Ascending aorta (tissue), 2 donors: ENCODE measurements at regions not wholly inside any gene's neighbourhood (a gene's known extent, or its start where the extent isn't known, plus 50 kb on each side); places are given as distances from the start of the nearest gene placed in this dataset.

Source experiments
- DNase-seq, 2 donors: peaks; one replicate each; pipeline ENCODE4 v3.0.0-alpha.2; 2019; ENCODE audit warnings: low spot score in 2 of 2
- H3K27ac ChIP-seq, 2 donors: fragments of 200-600 bp; sonication (generic); one replicate each; pipeline ENCODE4 v1.5.1; 2016 to 2017; ENCODE audit warnings: mild to moderate bottlenecking in 1 of 2
- H3K27me3 ChIP-seq: fragments of 200-600 bp; sonication (generic); one replicate; pipeline ENCODE4 v1.5.1; 2017
- H3K36me3 ChIP-seq, 2 donors: fragments of 200-600 bp; sonication (generic); one replicate each; pipeline ENCODE4 v1.5.1; 2016
- H3K4me1 ChIP-seq, 2 donors: fragments of 200-600 bp; sonication (generic); one replicate each; pipeline ENCODE4 v1.5.1; 2016 to 2017; ENCODE audit warnings: mild to moderate bottlenecking in 1 of 2
- H3K4me3 ChIP-seq, 2 donors: fragments of 200-600 bp; sonication (generic); one replicate each; pipeline ENCODE4 v1.5.1; 2016 to 2017; ENCODE audit warnings: mild to moderate bottlenecking in 1 of 2
- H3K9me3 ChIP-seq, 2 donors: fragments of 200-600 bp; sonication (generic); one replicate each; pipeline ENCODE4 v1.5.1; 2016
- intact Hi-C: fragments of 100-400 bp; cut with DNase I; formaldehyde crosslinking; loops from one replicate; pipeline ENCODE4 v1.15.1; 2023
- TF ChIP-seq, protein P1 (sequence below), 3 experiments: fragments of 200-600 bp in 2 of 3; fragments of 450-650 bp in 1 of 3; sonication (generic) in 2 of 3; IDR thresholded peaks; one replicate each; pipeline ENCODE4 v1.5.1; 2016 to 2019; ENCODE audit warnings: antibody characterized with exemption in 3 of 3, mild to moderate bottlenecking in 1 of 3, moderate library complexity in 1 of 3

DNA sequence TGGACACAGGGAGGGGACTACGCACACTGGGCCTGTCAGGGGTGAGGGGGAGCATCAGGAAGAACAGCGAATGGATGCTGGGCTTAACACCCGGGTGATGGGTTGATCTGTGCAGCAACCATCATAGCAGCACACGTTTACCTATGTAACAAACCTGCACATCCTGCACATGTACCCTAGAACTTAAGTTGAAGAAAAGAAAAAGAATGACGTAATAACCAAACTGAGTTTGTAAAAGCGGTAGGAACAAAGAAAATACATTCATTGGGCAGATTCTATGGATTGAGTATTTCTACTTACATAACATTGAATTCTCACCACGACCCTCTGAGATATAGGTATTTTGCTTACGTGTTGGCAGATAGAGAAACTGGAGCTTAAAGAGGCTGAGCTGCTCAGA, 468.4 kb downstream of the TTLL7 start:
- no peak for DNase-seq
- Histone ChIP-seq H3K36me3 (no peaks in the 10 kb centered on the region), H3K4me1 (no peaks in the 10 kb centered on the region), H3K4me3 (no peak overlapping the region), H3K27ac (no peak overlapping the region), H3K27me3 (no peaks in the 10 kb centered on the region), H3K9me3 (no peaks in the 10 kb centered on the region)
- intact Hi-C loops: no loop called here
- TF ChIP-seq, protein P1, sequence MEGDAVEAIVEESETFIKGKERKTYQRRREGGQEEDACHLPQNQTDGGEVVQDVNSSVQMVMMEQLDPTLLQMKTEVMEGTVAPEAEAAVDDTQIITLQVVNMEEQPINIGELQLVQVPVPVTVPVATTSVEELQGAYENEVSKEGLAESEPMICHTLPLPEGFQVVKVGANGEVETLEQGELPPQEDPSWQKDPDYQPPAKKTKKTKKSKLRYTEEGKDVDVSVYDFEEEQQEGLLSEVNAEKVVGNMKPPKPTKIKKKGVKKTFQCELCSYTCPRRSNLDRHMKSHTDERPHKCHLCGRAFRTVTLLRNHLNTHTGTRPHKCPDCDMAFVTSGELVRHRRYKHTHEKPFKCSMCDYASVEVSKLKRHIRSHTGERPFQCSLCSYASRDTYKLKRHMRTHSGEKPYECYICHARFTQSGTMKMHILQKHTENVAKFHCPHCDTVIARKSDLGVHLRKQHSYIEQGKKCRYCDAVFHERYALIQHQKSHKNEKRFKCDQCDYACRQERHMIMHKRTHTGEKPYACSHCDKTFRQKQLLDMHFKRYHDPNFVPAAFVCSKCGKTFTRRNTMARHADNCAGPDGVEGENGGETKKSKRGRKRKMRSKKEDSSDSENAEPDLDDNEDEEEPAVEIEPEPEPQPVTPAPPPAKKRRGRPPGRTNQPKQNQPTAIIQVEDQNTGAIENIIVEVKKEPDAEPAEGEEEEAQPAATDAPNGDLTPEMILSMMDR (IDR thresholded peaks at IDR 0.05): no peak

- TF ChIP-seq, protein P1 (IDR thresholded peaks at IDR 0.05): no peak
- H3K9me3 ChIP-seq: no peaks in the 10 kb centered on the region
- intact Hi-C loops: no loop called here
- H3K4me1 ChIP-seq: no peaks in the 10 kb centered on the region
- no peaks in the 10 kb centered on the region for H3K27me3 ChIP-seq
- no peak for DNase-seq
- no peaks in the 10 kb centered on the region for H3K36me3 ChIP-seq
- H3K27ac ChIP-seq: no peak overlapping the region
- no peak overlapping the region for H3K4me3 ChIP-seq
Observed at GRCh38 chr1:83527987-83528386, 470.9 kb downstream of the TTLL7 start.

DNA sequence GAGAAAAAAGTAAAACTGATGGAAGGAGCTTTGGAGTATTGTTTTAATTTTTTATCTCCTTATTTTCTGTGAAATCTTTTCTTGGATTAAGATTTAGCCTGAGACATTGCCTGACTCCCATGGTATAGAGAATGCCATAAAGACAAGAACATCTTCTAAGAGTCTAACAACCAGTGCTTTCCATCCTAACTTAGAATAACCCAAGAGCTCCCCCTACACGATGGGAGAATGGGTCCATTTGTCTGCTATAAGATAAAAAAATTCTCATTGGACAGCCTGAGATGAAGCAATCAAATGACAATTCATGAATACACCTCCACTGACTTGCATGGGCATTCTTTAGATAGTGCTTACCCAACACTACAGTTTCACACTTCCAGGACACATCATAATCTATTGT, 478.1 kb downstream of the TTLL7 start:
- TF ChIP-seq, protein P1 (IDR thresholded peaks at IDR 0.05): no peak
- Histone ChIP-seq H3K27ac (no peak overlapping the region), H3K4me3 (no peak overlapping the region), H3K4me1 (no peaks in the 10 kb centered on the region), H3K36me3 (no peaks in the 10 kb centered on the region), H3K27me3 (no peaks in the 10 kb centered on the region), H3K9me3 (no peaks in the 10 kb centered on the region)
- intact Hi-C loops: no loop called here
- DNase-seq: no peak

DNA sequence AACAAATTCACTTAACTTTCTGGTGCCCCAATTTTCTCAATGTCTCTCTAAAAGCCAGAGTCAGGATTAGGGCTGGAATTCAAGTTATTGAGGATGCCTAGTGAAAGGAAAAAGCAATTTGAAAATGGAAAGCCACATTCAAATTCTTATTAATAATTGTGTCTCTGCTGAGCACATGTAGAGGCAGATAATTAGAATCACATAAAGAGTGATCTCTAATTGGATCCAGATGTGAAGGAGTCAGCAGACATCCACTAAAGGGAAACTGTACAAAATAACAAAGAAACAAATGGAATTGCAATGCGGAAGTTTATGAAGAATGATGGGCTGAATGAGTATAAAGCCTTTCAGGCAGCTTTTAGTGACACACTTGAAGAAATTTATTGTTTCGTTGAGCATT, 482.6 kb downstream of the TTLL7 start:
- H3K4me3 ChIP-seq: no peak overlapping the region
- no peaks in the 10 kb centered on the region for H3K36me3 ChIP-seq
- no peaks in the 10 kb centered on the region for H3K9me3 ChIP-seq
- TF ChIP-seq, protein P1 (IDR thresholded peaks at IDR 0.05): no peak
- no peak for DNase-seq
- H3K27me3 ChIP-seq: no peaks in the 10 kb centered on the region
- intact Hi-C loops: no loop called here
- no peak overlapping the region for H3K27ac ChIP-seq
- no peaks in the 10 kb centered on the region for H3K4me1 ChIP-seq

DNA sequence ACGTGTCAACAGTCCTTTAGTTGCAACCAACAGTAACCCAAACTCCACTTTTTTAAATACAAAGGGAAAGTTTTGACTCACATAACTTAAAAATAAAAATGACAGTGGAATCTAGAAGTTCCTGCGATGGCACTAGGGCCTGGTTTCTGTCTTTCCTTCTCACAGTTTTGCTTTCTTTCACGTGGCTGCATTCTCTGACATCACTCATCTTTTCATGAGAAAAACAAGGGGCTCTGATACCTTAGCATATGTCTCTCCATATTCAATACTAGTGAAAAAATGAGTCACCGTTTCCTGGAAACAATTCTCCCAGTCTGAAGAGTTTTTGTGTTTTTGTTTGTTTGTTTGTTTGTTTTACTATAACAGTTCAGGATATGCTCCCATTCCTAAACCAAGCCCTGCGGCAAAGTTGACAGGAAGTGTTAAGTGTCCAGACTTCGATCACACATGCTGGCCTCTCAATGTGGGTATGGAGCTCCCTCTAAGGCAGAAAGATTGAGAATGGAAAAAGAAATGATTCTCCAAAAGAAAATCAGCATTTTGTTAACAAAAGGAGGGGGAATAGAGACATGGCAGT, 483.3 kb downstream of the TTLL7 start:
- intact Hi-C loops: no loop called here
- TF ChIP-seq, protein P1 (IDR thresholded peaks at IDR 0.05): no peak
- H3K9me3 ChIP-seq: no peaks in the 10 kb centered on the region
- no peak for DNase-seq
- H3K36me3 ChIP-seq: no peaks in the 10 kb centered on the region
- no peaks in the 10 kb centered on the region for H3K27me3 ChIP-seq
- no peak overlapping the region for H3K4me3 ChIP-seq
- H3K27ac ChIP-seq: no peak overlapping the region
- H3K4me1 ChIP-seq: no peaks in the 10 kb centered on the region
